Lower lobe of right lung (tissue), 2 donors: ENCODE measurements at regions not wholly inside any gene's neighbourhood (a gene's known extent, or its start where the extent isn't known, plus 50 kb on each side); places are given as distances from the start of the nearest gene placed in this dataset. TPM values are rescaled to one million over a fixed set of nuclear protein-coding genes. Genes with fewer than 3 reads are reported as not detected.
A peak's percentile ranks its signal among the peaks of the same experiment; 100 is the strongest.
"Not testable (repeated sequence)": the region's sequence is repeated elsewhere in the genome, so short reads cannot be mapped to it uniquely, and the experiment has no call there.

Experiments
- ATAC-seq, 2 donors: fragments of 200-7000 bp; cut with Tn5 transposase; one replicate each; pipeline ENCODE4 v1.9.1; 2020 to 2022; ENCODE audit warnings: mild to moderate bottlenecking in 2 of 2, moderate library complexity in 2 of 2
- DNase-seq: peaks from one replicate; pipeline ENCODE4 v3.0.0-alpha.2; 2020
- H3K27ac ChIP-seq: fragments of 200-600 bp; one replicate; pipeline ENCODE4 v1.8.0; 2022
- H3K27me3 ChIP-seq: fragments of 200-600 bp; one replicate; pipeline ENCODE4 v1.8.0; 2022; ENCODE audit warnings: low read depth
- H3K36me3 ChIP-seq: fragments of 200-600 bp; one replicate; pipeline ENCODE4 v1.8.0; 2022; ENCODE audit warnings: mild to moderate bottlenecking
- H3K4me1 ChIP-seq: fragments of 200-600 bp; one replicate; pipeline ENCODE4 v1.8.0; 2022
- H3K4me3 ChIP-seq: fragments of 200-600 bp; one replicate; pipeline ENCODE4 v1.8.0; 2022; ENCODE audit warnings: mild to moderate bottlenecking
- H3K9me3 ChIP-seq: fragments of 200-600 bp; one replicate; pipeline ENCODE4 v1.8.0; 2022
- CTCF ChIP-seq: fragments of 200-600 bp; IDR thresholded peaks from one replicate; pipeline ENCODE4 v1.8.0; 2022; ENCODE audit warnings: antibody characterized with exemption, mild to moderate bottlenecking
- intact Hi-C: fragments of 100-400 bp; cut with DNase I; formaldehyde crosslinking; loops from one replicate; pipeline ENCODE4 v1.11.0; 2022
- microRNA-seq: library from miRNA; unstranded; fragments of <30 nt; microRNA quantifications from one replicate; pipeline ENCODE4 v1.2.0, GENCODE V29; 2020; ENCODE audit warnings: borderline number of aligned reads
- donor health status: DM: no; HTN: yes; CAD: no; lungs with severe emphysema.

- H3K27ac ChIP-seq = peak overlapping the region; percentile 48
- peak in 1 of 2 donors; percentile 76 for ATAC-seq
Observed at GRCh38 chr3:151538456-151539393, 77.9 kb upstream of the IGSF10 start.

GRCh38 chr3:151537726-151538125, 76.9 kb upstream of the IGSF10 start:
- no peak for DNase-seq
- Histone ChIP-seq H3K9me3 (no peaks in the 10 kb centered on the region), H3K4me1 (peaks cover 16% of the 10 kb centered on the region), H3K27ac (peak overlapping the region; percentile 48), H3K27me3 (no peaks in the 10 kb centered on the region), H3K4me3 (no peak overlapping the region), H3K36me3 (no peaks in the 10 kb centered on the region)
- intact Hi-C loops = no loop called here
- ATAC-seq = no peak
- no peak for TF ChIP-seq CTCF

More at GRCh38 chr3:151538456-151539393, 77.9 kb upstream of the IGSF10 start:
- Histone ChIP-seq H3K36me3 (no peaks in the 10 kb centered on the region), H3K27me3 (no peaks in the 10 kb centered on the region), H3K4me3 (peak overlapping the region; percentile 5), H3K9me3 (no peaks in the 10 kb centered on the region), H3K4me1 (peaks cover 16% of the 10 kb centered on the region)
- intact Hi-C loops = no loop called here
- no peak for TF ChIP-seq CTCF
- DNase-seq = peak; percentile 50

- no peaks in the 10 kb centered on the region for H3K9me3 ChIP-seq
- intact Hi-C loops = no loop called here
- H3K4me3 ChIP-seq = no peak overlapping the region
Observed at GRCh38 chr3:151526757-151527156, 65.9 kb upstream of the IGSF10 start.

GRCh38 chr3:151520105-151520504, 59.2 kb upstream of the IGSF10 start:
- no peak for DNase-seq
- no peaks in the 10 kb centered on the region for H3K36me3 ChIP-seq
- no peak overlapping the region for H3K4me3 ChIP-seq
- TF ChIP-seq CTCF = no peak
- H3K4me1 ChIP-seq = no peaks in the 10 kb centered on the region
- no peak overlapping the region for H3K27ac ChIP-seq
- no peak for ATAC-seq
- intact Hi-C loops = no loop called here
- no peaks in the 10 kb centered on the region for H3K27me3 ChIP-seq
- H3K9me3 ChIP-seq = no peaks in the 10 kb centered on the region

More at GRCh38 chr3:151526757-151527156, 65.9 kb upstream of the IGSF10 start:
- Histone ChIP-seq H3K27ac (no peak overlapping the region), H3K36me3 (no peaks in the 10 kb centered on the region), H3K27me3 (no peaks in the 10 kb centered on the region), H3K4me1 (no peaks in the 10 kb centered on the region)
- no peak for TF ChIP-seq CTCF
- ATAC-seq = no peak
- no peak for DNase-seq

GRCh38 chr3:151511433-151511832, 50.6 kb upstream of the IGSF10 start:
- H3K27ac ChIP-seq, H3K9me3 ChIP-seq, H3K27me3 ChIP-seq, H3K4me3 ChIP-seq, H3K4me1 ChIP-seq, ATAC-seq, intact Hi-C loops, H3K36me3 ChIP-seq, DNase-seq: not testable (repeated sequence)

Small RNAs in the stretch of these regions (microRNA-seq; reads per million reads assigned to microRNA genes)
- not detected for gene MIR5186
